ENCODE measurements at regions not wholly inside any gene's neighbourhood (a gene's known extent, or its start where the extent isn't known, plus 50 kb on each side); places are given as distances from the start of the nearest gene placed in this dataset.

DNA sequence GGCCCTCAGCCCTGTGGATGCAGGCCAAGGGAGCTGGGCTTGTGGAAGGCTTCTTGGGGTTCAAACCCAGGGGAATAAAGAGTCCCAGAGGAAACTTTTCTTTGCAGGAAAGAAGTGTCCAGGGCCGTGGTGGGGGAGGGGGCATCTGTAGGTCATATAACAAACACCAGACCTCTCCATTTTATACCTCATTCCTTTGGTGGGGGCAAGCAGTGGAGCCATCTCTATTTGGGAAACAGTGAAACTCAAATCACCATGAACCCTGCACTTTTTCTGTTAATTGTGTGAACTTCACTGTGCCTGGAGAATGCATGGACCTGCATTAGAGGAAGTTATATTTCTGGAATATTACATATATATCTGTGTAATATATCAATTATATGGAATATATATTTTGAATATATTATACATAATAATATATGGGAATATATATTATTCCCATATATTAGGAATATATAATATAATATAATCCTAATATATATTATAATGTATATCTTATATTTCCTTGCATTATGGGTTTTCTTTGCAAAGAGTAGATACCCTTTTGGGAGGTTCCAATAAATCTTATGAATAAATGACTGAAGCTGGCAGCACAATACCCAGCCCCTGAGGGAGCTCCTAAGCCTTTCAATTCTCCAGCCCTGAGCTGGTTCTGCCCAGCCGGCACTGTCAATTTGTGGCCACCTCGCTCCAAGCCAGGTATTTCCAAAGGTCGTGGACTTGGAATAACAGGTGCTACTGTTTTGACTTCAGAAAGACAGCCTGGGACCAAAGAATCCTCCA is 97.7 kb upstream of the PKDCC start:
- DNase-seq (ENCODE audit: low read depth) = no peak
- TF ChIP-seq, protein P1, sequence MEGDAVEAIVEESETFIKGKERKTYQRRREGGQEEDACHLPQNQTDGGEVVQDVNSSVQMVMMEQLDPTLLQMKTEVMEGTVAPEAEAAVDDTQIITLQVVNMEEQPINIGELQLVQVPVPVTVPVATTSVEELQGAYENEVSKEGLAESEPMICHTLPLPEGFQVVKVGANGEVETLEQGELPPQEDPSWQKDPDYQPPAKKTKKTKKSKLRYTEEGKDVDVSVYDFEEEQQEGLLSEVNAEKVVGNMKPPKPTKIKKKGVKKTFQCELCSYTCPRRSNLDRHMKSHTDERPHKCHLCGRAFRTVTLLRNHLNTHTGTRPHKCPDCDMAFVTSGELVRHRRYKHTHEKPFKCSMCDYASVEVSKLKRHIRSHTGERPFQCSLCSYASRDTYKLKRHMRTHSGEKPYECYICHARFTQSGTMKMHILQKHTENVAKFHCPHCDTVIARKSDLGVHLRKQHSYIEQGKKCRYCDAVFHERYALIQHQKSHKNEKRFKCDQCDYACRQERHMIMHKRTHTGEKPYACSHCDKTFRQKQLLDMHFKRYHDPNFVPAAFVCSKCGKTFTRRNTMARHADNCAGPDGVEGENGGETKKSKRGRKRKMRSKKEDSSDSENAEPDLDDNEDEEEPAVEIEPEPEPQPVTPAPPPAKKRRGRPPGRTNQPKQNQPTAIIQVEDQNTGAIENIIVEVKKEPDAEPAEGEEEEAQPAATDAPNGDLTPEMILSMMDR (IDR thresholded peaks at IDR 0.05; ENCODE audit: insufficient read depth, low read depth, low read length, missing control alignments) = no peak

DNA sequence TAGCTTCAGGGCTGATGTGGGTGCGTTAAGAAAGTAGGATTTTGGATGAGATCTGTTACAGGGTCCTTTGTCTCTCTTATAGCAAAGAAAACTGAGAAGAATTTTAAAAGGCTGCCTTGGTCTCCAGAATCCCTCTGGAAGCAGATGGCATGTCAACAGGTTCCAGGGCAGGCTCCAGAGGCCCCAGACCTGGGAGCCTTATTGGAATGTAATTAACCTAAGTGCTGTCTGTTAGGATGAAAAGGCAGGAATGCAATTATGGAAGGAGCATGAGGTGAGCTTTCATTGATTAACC is 97.2 kb upstream of the PKDCC start:
- TF ChIP-seq, protein P1 (IDR thresholded peaks at IDR 0.05; ENCODE audit: insufficient read depth, low read depth, low read length, missing control alignments) = no peak
- no peak for DNase-seq (ENCODE audit: low read depth)
- H3K4me3 ChIP-seq (ENCODE audit: low read length) = no peak overlapping the region

More for the DNA sequence above, 97.7 kb upstream of the PKDCC start:
- H3K4me3 ChIP-seq (ENCODE audit: low read length) = no peak overlapping the region

- TF ChIP-seq, protein P1 (IDR thresholded peaks at IDR 0.05; ENCODE audit: insufficient read depth, low read depth, low read length, missing control alignments) = no peak
- no peak overlapping the region for H3K4me3 ChIP-seq (ENCODE audit: low read length)
- DNase-seq (ENCODE audit: low read depth) = no peak
Measured at GRCh38 chr2:41954304-41955291, 93.2 kb upstream of the PKDCC start.

DNA sequence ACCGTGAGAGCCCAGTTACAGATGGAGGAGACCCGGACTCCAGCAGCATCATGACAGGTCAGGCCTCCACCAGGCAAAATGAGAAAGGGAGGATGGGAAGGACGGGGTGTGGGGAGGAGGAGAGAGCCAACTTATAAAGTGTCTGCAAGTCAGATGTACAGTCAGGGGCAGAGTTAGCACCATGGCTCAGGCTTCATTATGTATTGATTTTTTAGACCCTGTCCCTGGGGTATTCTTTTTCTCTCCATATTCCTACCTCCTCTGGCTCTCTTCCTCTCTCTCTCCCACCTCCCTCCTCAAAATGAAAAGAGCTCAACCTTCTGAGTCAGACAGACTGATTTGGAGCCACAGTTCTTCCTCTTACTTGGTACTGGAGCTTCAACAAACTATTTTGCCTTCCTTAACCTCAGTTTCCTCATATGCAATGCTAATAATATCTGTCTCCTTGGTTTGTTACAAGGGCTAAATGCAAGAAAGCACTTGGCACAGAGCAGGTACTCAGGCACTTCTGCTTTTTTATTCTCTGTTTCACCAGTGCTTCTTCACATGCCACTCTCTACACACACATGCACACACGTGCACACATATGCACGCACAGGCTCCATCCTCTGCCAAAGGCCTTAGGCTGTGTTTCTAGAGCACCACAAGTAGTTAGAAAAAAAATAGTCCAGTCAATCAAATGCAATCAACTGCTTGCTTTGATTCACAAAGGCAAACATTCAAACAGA is 92.3 kb upstream of the PKDCC start:
- no peak overlapping the region for H3K4me3 ChIP-seq (ENCODE audit: low read length)
- no peak for DNase-seq (ENCODE audit: low read depth)
- TF ChIP-seq, protein P1 (IDR thresholded peaks at IDR 0.05; ENCODE audit: insufficient read depth, low read depth, low read length, missing control alignments) = no peak

DNA sequence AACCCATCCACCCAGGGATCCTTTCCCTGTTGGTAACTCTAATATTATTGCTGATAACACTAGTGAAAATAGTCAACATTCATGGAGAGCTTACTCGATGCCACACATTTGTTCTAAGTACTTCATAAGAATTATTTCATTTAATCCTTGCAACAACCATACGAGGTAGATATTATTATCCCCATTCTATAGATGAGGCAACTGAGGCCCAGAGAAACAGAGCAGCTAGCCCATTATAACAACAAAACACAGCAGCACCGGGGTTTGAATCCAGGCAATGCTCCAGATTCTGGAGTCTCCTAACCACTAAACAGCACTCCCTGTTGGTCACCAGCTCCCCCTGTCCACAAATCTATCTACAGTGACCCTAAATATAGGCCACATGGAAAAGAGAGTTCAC is 90.4 kb upstream of the PKDCC start:
- TF ChIP-seq, protein P1 (IDR thresholded peaks at IDR 0.05; ENCODE audit: insufficient read depth, low read depth, low read length, missing control alignments) = no peak
- no peak overlapping the region for H3K4me3 ChIP-seq (ENCODE audit: low read length)
- DNase-seq (ENCODE audit: low read depth) = no peak

DNA sequence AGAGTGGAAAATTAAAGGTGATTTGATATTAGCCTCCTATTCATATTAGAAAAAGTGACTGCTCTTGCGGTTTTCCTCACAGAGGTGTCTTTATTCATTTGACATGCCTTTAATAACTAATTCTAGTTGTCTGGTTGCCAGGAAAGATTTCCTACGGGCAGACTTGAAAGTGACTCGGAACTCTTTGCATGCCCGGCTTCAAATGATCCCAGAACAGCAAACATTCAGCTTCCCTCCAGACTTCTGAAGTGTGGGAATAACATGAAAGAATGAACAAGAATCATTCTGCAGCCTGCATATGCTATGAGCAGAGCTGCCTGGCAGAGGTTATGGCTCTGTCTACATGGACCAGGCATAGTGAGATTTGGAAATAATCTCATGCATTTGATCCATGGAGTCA is 89.6 kb upstream of the PKDCC start:
- TF ChIP-seq, protein P1 (IDR thresholded peaks at IDR 0.05; ENCODE audit: insufficient read depth, low read depth, low read length, missing control alignments) = no peak
- H3K4me3 ChIP-seq (ENCODE audit: low read length) = no peak overlapping the region
- DNase-seq (ENCODE audit: low read depth) = no peak
